ENCODE measurements at regions not wholly inside any gene's neighbourhood (a gene's known extent, or its start where the extent isn't known, plus 50 kb on each side); places are given as distances from the start of the nearest gene placed in this dataset.
"Not testable (repeated sequence)": the region's sequence is repeated elsewhere in the genome, so short reads cannot be mapped to it uniquely, and the experiment has no call there.

DNA sequence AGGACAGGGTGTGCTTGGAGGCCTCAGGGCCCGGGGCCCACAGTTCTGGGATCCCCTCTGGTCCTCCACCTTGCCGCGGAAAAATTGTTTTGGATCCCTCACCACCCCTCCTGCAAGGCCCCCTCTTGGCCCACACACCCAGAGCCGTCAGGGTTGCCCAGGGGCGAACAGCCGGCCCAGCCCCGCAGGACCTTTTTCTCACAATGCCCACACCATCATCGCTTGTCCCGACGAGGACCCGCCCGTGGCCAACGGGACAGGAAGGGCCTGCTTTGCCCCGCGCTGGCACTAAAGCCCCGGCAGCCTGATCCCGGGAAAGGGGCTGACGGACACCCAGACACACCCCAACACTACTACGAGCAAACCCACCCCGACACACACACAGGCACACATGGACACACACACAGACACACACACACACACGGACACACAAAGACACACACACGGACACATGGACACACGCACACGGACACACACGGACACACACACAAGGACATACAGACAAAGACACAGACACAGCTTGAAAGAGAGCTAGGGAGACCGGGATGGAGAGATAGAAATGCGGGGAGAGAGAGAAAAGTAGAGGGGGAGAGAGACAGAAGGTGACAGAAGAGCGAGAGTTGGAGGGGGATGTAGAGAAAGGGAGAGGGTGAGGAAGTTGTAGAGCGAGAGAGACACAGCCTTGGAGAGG, 1493.5 kb upstream of the DEFB115 start:
- DNase-seq, result no peak

DNA sequence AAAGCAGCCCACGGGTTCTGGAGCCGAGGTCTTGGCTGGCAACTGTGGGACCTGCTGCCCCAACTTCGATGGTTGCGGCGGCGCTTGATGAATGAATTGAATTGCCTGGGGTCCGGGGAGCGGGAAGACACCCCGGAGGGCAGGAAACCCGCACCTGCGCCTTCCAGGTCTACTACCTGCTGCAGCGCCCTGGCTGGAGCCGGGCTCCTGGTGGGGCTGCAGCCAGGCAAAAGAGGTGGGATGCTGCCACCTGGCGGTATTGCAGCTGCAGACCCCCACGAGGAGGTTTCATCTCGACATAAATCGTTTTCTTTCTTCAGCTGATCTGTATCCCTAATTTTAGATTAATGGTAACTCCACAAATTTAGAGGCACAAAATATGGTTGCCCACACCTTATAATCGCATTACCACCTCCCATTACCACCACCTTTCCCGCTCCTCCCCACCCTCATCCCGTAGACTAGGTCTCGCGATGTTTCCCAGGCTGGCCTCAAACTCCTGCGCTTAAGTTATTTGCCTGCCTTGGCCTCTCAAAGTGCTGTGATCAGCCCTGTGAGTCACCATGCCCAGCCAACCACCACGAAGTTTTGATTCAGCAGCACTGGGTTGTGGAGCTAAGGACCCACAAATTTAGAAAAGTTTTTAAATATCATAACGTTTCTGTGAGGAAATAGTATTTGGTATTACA, 1492.4 kb upstream of the DEFB115 start:
- peak; percentile 18 for DNase-seq

DNA sequence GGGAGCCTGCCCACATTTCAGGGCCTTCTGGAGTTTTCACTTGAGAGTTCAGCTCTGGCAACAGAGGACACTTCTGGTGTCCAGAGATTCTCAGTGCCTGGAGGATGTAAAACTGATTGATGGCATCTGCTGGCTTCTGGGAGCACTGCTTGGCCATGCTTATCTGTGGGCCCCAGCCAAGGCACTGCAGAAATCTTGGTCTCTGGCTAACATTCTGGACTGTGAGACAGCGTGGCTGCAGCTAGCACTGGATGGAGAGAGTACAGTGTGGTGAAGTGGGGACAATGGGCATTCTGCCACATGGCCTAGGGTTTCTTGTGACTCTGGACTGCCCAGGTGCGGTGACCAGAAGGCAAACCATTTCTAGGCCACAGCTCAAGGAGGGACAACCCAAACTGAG, 1479.4 kb upstream of the DEFB115 start:
- not testable (repeated sequence) for DNase-seq

DNA sequence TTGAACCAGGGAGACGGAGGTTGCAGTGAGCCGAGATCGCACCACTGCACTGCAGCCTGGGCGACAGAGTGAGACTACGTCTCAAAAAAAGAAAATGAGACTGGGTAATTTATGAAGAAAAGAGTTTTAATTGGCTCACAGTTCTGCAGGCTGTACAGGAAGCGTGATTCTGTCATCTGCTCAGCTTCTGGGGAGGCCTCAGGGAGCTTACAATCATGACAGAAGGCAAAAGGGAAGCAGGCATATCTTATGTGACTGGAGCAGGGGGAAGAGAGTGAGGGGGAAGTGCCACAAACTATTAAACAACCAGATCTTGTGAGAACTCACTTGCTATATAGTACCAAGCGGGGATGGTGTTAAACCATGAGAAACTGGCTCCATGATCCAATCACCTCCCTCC, 1476.2 kb upstream of the DEFB115 start:
- DNase-seq, result not testable (repeated sequence)

DNA sequence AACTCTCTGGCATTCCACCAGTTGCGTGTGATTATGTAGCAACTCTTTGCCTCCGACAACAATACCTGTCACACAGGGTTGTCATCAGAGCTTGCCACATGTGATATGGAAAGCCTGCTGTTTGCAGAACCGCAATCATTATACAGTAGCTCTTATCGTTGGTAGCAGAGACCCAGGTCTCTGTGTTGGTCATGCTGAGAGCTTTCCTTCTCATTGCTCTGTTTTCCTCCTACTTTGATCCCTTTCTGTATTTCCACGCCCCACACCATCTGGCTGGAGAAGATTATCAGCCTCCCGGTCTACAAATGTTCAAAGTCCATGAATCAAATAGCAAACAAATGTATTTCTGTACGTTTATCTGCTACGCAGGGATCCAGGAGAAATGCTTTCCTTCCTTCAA, 1475.6 kb upstream of the DEFB115 start:
- not testable (repeated sequence) for DNase-seq

DNA sequence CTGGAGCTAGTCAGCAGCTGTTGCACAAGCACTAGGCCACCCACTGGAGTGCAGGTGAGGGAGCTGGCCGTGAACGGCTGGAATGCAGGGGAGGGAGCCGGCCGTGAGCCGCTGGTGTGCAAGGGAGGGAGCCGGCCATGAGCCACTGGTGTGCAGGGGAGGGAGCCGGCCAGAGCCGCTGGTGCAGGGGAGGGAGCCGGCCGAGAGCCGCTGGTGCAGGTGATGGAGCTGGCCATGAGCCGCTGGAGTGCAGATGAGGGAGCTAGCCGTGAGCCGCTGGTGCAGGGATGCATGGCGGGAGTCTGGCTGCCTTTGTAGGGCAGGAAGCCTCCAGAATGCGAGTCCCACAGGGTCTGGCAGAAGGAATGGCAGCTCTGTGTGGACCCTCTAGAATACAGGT, 1470.0 kb upstream of the DEFB115 start:
- not testable (repeated sequence) for DNase-seq

DNA sequence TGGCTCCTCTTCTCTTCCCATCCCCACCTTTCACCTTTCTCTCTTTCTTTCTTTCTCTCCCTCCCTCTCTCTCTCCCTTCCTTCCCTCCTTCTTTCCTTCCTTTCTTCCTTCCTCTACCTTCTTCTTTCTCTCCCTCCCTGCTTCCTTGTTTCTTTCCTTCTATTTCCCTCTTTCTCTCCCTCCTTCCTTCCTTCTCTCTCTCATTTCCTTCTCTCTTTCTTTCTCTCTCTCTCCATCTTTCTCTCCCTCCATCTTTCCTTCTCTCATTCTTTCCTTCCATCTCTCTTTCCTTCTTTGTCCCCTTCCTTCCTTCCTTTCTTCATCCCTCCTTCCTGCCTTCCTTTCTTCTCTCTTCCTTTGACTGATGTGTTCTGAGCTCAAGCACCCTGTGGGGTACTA, 1467.0 kb upstream of the DEFB115 start:
- no peak for DNase-seq

DNA sequence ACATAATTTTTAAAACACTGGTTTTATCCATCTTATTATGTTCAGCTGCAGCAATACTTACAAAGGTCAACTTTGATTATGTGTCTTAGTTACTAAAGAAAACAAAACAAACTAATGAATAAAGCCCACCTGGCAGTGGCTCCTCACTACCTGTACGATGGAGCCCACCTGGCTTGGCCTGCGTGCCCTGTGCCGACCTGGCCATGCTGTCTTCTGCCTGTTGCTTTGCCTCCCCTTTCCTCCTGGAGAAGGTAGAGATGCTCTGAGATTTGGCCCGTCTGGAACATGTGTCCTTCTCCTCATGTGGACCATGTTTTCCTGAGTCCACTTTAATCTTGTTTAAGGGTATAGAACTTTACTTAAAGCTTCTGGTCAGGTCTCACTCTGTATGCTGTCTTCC, 1426.0 kb upstream of the DEFB115 start:
- not testable (repeated sequence) for DNase-seq

DNA sequence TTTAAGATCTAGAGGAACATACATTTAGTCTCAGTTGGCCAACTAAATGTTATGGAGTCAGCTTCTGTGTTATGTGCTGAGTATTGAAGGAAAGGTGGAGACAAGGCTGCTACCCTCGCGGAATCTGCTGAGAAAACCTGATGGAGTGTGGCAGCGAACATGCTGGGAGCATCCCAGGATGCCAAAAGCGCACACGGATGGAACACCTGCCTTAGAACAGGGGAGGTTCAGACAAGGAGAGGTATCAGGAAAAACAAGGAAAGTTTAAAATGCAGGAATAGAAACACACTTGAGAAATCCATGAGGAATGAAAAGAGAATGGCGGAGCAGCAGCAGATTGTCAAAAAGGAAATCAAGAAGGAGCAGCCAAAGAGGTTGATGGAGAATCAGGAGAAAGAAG, 1389.5 kb upstream of the DEFB115 start:
- not testable (repeated sequence) for DNase-seq

DNA sequence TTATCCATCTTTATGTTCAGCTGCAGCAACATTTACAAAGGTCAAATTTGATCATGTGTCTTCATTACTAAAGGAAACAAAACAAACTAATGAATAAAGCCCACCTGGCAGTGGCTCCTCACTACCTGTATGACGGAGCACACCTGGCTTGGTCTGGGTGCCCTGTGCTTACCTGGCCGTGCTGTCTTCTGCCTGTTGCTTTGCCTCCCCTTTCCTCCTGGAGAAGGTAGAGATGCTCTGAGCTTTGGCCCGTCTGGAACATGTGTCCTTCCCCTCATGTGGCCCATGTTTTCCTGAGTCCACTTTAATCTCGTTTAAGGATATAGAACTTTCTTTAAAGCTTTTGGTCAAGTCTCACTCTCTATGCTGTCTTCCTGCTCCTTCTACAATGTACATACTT, 1388.8 kb upstream of the DEFB115 start:
- not testable (repeated sequence) for DNase-seq

DNA sequence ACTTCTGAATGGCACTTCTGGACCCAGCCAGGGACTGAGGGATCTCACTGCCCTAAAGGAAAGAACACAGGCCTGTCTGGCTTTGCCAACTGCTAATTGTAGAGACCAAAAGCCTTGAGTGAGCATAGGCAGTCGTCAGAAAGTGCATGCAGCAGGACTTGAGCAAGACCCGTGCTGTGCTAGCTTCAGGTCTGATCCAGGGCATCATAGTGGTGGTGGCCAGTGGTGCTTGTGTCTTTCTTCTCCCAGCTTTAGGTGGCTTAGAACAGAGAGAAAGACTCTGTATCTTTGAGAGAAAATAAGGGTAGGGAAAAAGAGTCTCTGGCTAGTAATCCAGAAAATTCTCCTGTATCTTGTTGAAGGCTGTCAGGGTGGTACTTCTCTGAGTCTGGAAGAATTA, 1385.6 kb upstream of the DEFB115 start:
- not testable (repeated sequence) for DNase-seq

DNA sequence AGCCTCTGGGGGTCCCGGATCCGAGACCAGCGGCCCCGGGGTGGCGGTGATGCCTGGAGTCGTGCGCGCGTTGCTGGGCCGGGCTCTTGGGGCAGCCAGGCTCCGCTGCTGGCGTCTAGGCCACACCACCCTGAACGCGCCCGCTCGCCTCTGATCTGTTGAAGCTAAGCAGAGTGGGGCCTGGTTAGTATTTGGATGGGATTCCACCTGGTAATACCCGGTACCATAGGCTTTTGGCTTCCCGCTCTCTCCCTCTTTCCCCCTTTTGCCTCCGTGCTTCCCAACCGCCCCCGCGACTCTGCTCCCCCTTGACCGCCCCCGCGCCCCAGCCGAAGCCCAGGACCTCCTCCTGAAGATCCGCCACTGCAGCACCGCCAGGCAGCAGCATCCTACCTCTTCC, 1383.5 kb upstream of the DEFB115 start:
- no peak for DNase-seq

DNA sequence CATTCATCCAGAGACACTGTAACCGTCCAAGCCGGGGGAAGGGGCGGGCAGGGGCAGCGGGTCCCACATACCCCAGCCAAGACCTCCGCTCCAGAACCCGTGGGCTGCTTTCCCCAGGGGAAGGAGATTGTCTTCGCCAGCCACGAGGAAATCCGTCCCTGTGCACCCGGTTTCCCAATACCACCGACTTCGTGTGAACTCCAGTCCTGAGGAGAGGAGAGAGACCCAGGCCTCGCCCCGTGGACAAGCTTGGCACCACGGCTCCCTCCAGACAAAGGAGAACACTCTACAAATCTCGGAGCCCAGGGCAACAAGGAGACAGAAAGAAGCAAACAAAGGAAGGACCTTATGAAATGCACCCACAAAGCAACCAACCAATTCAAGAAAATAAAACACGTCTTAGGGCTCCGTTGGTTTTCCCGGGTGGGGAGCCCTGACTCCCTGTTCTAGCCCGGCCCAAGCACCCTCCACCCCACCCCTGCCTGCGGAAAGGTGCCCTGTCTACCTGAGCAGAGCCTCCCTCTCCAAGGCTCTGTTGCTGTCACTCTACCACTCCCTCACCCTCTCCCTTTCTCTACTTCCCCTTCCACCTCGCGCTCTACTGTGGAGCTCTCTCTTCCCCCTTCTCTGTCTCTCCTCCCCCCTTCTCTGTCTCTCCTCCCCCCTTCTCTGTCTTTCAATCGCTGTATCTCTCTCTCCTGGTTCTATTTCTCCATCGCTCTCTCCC, 1382.8 kb upstream of the DEFB115 start:
- no peak for DNase-seq

DNA sequence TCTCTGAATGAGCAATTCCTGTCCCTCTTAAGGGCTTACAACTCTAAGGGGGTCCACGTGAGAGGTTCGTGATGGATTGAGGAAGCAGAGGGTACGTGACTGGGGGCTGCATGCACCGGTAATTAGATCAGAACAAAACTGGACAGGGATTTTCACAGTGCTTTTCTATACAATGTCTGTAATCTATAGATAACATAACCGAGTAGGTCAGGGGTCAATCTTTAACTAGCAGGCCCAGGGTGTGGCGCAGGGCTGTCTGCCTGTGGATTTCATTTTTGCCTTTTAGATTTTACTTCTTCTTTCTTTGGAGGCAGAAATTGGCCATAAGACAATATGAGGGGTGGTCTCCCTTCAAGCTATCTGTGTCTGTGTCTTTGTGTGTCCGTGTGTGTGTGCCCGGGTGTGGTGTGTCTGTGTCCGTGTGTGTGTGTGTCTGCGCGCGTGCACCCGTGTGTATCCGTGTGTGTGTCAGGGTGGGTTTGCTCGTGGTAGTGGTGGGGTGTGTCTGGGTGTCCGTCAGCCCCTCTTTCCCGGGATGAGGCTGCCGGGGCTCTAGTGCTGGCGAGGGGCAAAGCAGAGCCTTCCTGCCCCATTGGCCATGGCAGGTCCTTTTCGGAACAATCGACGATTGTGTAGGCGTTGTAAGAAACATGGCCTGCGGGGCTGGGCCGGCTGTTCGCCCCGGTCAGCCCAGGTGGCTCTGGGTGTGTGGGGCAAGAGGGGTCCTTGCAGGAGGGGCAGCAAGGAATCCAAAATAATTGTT, 1382.0 kb upstream of the DEFB115 start:
- not testable (repeated sequence) for DNase-seq

DNA sequence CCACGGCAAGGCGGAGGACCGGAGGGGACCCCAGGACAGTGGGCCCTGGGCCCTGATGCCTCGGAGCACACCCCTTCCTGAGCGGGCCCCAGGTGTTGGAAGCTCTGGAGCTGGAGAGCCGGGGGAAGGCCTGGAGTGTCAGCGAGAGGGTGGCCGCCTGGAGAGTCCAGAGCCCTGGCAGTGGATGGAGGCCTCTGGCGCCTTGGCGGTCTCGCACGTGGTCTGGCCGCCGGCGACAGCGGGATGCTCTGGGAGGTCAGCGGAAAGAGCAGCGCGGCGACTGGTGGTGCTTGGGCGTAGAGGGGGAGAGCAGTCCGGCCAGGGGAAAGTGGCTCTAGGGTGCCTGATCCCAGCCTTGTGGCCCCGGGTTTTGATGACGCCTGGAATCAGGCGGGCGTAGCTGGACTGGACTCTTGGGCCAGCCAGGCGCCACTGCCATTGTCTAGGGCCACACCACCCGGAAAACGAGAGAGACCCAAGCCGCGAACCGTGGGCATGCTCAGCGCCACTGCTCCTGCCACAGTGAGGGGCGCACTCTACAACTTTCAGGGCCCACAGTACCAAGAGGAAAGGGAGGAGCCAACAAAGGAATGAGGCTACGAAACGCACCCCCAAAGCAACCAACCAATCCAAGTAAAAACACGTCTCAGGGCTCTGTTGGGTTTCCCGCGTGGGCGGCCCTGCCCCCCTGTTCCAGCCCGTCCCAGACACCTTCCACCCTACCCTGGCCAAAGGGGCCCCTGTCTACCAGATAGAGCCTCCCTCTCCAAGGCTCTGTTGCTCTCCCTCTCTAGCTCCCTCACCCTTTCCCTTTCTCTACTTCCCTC, 1381.2 kb upstream of the DEFB115 start:
- not testable (repeated sequence) for DNase-seq

DNA sequence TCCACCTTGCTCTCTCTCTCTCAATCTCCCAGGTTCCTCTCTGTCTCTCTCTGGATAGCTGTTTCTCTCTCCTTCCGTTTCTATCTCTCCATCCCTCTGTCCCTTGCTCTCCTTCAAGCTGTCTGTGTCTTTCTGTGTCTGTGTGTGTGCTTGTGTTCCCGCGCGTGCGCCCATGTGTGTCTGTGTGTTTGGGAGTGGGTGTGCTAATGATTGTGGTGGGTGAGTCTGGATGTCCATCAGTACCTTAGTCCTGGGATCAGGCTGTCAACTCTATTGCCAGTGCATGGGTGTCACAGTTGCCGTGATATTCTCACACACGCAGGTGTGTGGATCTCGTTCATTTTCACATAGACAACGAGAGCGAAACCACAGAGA, 1380.6 kb upstream of the DEFB115 start:
- DNase-seq, result no peak

DNA sequence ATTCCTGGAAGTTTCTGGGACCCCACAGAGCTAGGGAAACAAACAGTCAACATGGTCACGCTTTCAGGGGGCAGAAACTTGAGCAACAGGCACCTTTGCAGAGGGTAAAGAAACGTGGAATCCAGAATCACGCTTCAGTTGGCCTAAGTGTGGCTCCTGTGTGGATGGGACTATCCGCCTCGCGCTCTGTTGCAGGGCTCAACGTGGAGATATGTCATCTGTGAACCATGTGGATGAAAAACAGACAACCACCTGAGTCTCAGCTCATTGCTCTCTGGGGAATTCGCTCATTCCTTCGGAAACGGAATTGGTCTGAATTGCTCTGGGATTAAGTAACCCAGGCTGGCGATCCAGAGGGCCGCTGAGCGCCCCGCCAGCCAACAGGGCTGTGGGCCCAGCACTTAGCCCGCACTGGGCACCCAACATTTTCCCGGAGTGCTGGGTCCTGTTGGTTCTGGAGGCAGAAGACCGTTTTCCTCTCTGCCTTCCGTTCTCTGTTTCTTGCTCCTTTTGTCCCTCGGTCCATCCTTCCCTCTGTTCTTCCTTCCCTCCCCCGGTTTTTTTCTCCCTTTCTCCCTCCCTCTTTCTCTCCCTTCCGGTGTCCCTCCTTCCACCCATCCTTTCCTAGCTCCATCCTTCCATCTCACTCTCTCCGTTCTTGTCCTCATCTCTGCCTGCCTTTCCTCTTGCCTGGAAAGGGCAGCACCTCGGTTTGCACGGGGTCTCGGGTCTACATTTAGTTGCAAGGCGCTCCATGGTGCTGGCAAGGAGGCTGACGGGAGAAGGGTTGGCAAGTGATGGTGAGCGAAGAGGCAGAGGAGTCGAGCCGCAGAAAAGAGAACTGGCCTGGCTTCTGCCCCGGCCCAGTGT, 1379.8 kb upstream of the DEFB115 start:
- not testable (repeated sequence) for DNase-seq

DNA sequence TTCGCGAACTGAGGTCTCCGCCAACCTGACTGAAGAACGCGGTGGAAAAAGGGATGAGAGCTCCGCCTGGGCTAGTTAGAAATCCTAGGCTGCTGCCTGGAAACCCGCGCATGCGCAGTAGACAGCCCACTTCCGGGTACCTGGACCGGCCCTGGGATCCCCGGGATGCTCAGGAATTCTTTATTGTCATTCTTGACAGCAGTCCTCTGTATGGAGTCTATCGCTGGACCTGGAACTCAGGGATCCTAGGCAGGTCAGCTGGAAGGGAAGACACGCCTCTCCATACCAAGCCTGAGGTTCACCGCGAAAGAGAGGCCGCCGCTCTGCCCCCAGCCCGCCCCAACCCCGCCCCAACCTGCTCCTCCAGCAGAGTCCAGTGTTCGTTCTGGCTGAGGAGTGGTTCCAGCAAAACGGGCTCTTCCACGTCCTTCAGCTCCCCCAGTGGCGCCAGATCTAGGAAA, 1379.2 kb upstream of the DEFB115 start:
- DNase-seq, result no peak

DNA sequence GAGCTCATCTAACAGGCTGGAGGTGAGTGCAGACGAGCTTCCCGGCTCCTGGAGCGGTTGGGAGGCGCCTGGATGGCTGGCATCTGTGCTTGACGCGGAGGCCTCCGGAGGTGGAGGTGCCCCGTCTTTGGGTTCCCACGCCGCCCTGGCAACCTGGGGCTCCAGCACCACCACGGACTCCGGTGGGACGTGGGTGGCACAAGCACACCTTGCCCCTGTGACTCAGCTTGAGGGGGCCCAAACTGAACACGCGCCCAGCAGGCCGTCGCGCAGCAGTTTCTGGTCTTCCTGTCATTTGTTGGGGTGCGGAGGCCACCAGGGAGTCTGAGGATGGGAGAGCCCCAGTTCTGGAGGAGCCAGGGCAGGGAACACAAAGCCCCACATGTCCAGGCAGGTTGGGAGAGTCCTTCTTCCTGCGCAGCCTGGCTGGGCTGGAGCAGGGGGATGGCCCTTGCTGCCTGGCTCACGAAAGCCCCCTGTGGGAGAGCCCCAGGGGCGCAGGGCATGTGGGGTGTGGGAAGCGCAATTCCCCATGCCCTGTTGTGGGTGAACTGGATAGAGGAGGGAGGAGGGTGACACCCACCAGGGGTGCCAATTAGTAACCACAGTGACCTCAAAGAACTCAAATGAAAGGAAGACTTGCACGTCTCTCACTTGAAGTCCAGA, 1378.6 kb upstream of the DEFB115 start:
- no peak for DNase-seq

DNA sequence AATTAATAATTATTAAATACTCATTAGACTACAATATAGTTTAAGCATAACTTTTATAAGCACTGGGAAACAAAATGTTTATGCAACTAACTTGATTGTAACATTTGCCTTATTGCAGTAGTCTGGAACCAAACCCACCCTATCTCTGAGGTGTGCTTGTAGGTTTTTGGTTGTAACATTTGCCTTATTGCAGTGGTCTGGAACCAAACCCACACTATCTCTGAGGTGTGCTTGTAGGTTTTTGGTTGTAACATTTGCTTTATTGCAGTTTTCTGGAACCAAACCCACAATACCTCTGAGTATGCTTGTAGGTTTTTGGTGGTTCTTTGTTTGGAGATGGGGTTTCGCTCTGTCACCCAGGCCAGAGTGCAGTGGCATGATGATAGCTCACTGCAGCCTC, 1376.4 kb upstream of the DEFB115 start:
- not testable (repeated sequence) for DNase-seq
